GM23338 (cell line): ENCODE measurements at regions not wholly inside any gene's neighbourhood (a gene's known extent, or its start where the extent isn't known, plus 50 kb on each side); places are given as distances from the start of the nearest gene placed in this dataset.

ENCODE experiments used
- ATAC-seq: fragments of 200-7000 bp; cut with Tn5 transposase; 3 replicates; pipeline ENCODE4 v1.9.1; 2020
- DNase-seq: peaks from one replicate; pipeline ENCODE4 v3.0.0-alpha.2; 2015; ENCODE audit warnings: low spot score
- H2AFZ ChIP-seq: fragments of 200-600 bp; sonication (generic); 2 replicates; pipeline ENCODE4 v1.8.0; 2016; ENCODE audit warnings: antibody characterized with exemption, mild to moderate bottlenecking, moderate library complexity
- H3F3A ChIP-seq: fragments of 200-600 bp; sonication (generic); replicated peaks from 2 replicates; pipeline ENCODE4 v1.8.0; 2017; ENCODE audit warnings: antibody characterized with exemption, mixed run types, low read depth
- H3K27ac ChIP-seq: fragments of 200-600 bp; sonication (generic); 2 replicates; pipeline ENCODE4 v1.6.1; 2016; ENCODE audit warnings: low read depth
- H3K27me3 ChIP-seq: fragments of 200-600 bp; sonication (generic); 2 replicates; pipeline ENCODE4 v1.8.0; 2016; ENCODE audit warnings: mild to moderate bottlenecking, mixed run types, moderate library complexity; ENCODE audit not compliant: insufficient read depth
- H3K36me3 ChIP-seq: fragments of 200-600 bp; sonication (generic); 2 replicates; pipeline ENCODE4 v1.8.0; 2016; ENCODE audit warnings: mild to moderate bottlenecking; ENCODE audit not compliant: insufficient read depth
- H3K4me1 ChIP-seq: fragments of 200-600 bp; sonication (generic); 2 replicates; pipeline ENCODE4 v1.8.0; 2016; ENCODE audit warnings: mild to moderate bottlenecking, moderate library complexity; ENCODE audit not compliant: insufficient read depth
- H3K4me2 ChIP-seq: fragments of 200-600 bp; sonication (generic); 2 replicates; pipeline ENCODE4 v1.7.1; 2017; ENCODE audit warnings: mixed run types
- H3K4me3 ChIP-seq: fragments of 200-600 bp; sonication (generic); 2 replicates; pipeline ENCODE4 v1.6.1; 2016; ENCODE audit warnings: mixed run types
- H3K79me2 ChIP-seq: fragments of 200-600 bp; sonication (generic); replicated peaks from 2 replicates; pipeline ENCODE4 v1.8.0; 2017; ENCODE audit warnings: mild to moderate bottlenecking; ENCODE audit not compliant: insufficient read depth
- H3K9me2 ChIP-seq: fragments of 200-600 bp; sonication (generic); 2 replicates; pipeline ENCODE4 v1.8.0; 2017; ENCODE audit not compliant: insufficient read depth
- H4K20me1 ChIP-seq: fragments of 200-600 bp; sonication (generic); replicated peaks from 2 replicates; pipeline ENCODE4 v1.8.0; 2017; ENCODE audit warnings: mild to moderate bottlenecking; ENCODE audit not compliant: insufficient read depth
- H3K27ac Mint-ChIP-seq: 2 replicates; pipeline ENCODE4 v1.8.0; 2020; ENCODE audit warnings: inconsistent platforms, mild to moderate bottlenecking, moderate library complexity, mixed read lengths
- H3K27me3 Mint-ChIP-seq: 3 replicates; pipeline ENCODE4 v1.8.0; 2022; ENCODE audit warnings: low read depth, mild to moderate bottlenecking, moderate library complexity, mixed read lengths, inconsistent platforms; ENCODE audit not compliant: insufficient read depth, poor library complexity
- H3K36me3 Mint-ChIP-seq: 3 replicates; pipeline ENCODE4 v1.8.0; 2021; ENCODE audit warnings: low read depth, mild to moderate bottlenecking, inconsistent platforms, moderate library complexity, mixed read lengths
- H3K4me1 Mint-ChIP-seq: 3 replicates; pipeline ENCODE4 v1.8.0; 2020; ENCODE audit warnings: mild to moderate bottlenecking, inconsistent platforms, mixed read lengths
- H3K4me3 Mint-ChIP-seq: 3 replicates; pipeline ENCODE4 v1.8.0; 2021; ENCODE audit warnings: moderate library complexity, mild to moderate bottlenecking, inconsistent platforms, mixed read lengths
- H3K9me3 Mint-ChIP-seq: 3 replicates; pipeline ENCODE4 v1.8.0; 2020; ENCODE audit warnings: moderate library complexity, mild to moderate bottlenecking, inconsistent platforms, mixed read lengths
- CREB1 ChIP-seq: fragments of 250-450 bp; sonication (Bioruptor Pico); IDR thresholded peaks from 2 replicates; pipeline ENCODE4 v1.5.0; 2020; ENCODE audit warnings: low read depth, mild to moderate bottlenecking, moderate library complexity
- EZH2 ChIP-seq: fragments of 200-600 bp; sonication (generic); IDR thresholded peaks from one replicate; pipeline ENCODE4 v1.8.0; 2017; ENCODE audit warnings: antibody characterized with exemption, mild to moderate bottlenecking, low read depth; ENCODE audit not compliant: unreplicated experiment
- EZH2phosphoT487 ChIP-seq: fragments of 200-600 bp; sonication (generic); IDR thresholded peaks from one replicate; pipeline ENCODE4 v1.8.1; 2018; ENCODE audit warnings: antibody characterized with exemption; ENCODE audit not compliant: unreplicated experiment
- POLR2AphosphoS5 ChIP-seq: IDR thresholded peaks from 2 replicates; pipeline ENCODE4 v1.6.1; 2016; ENCODE audit warnings: antibody characterized with exemption, low read depth
- STAT1 ChIP-seq: IDR thresholded peaks from one replicate; pipeline ENCODE4 v1.6.1; 2016; ENCODE audit warnings: antibody characterized with exemption; ENCODE audit not compliant: unreplicated experiment
- ZNF114 ChIP-seq: fragments of 250-450 bp; sonication (Bioruptor Pico); IDR thresholded peaks from 2 replicates; pipeline ENCODE4 v1.5.0; 2020; ENCODE audit warnings: mild to moderate bottlenecking, moderate library complexity
- ZNF331 ChIP-seq: fragments of 250-450 bp; sonication (Bioruptor Pico); IDR thresholded peaks from 2 replicates; pipeline ENCODE4 v1.5.0; 2020; ENCODE audit warnings: low read depth, mild to moderate bottlenecking, moderate library complexity
- TF ChIP-seq, protein P1 (sequence below): IDR thresholded peaks from one replicate; pipeline ENCODE4 v1.6.1; 2018; ENCODE audit warnings: antibody characterized with exemption; ENCODE audit not compliant: unreplicated experiment
- TF ChIP-seq, protein P2 (sequence below): fragments of 250-450 bp; sonication (Bioruptor Pico); IDR thresholded peaks from 2 replicates; pipeline ENCODE4 v1.5.0; 2020; ENCODE audit warnings: mild to moderate bottlenecking, moderate library complexity
- TF ChIP-seq, protein P3 (sequence below), 2 experiments: fragments of 200-600 bp in 1 of 2; sonication (generic) in 1 of 2; conservative IDR thresholded peaks; 2 replicates each; pipeline versions ENCODE4 v1.5.1 to v1.6.1; 2016 to 2017; ENCODE audit warnings: antibody characterized with exemption in 2 of 2, low read depth in 2 of 2, mild to moderate bottlenecking in 2 of 2, moderate library complexity in 1 of 2

DNA sequence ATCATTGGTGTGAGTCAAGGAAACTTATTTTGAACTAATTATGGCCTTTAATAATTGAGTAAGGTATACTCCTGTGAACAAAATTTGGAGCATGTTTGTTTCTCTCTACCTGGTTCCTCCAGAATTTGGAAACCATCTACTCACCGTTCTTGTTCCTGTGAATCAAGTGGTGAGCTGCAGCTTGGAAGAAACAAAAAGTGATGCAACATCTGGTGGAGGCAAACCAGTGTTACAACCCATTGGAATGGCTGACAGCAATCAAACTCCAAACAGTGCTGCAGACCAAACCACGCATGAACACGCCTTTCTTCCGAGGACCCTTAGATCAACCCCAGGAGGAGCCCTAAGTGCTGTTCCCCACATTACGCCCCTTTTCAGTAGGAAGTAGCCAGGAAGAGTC is 104.7 kb upstream of the VASH1 start:
- no peaks in the 10 kb centered on the region for H3K79me2 ChIP-seq
- DNase-seq: no peak
- Mint-ChIP-seq H3K4me1 (no peaks in the 10 kb centered on the region), H3K27me3 (no peaks in the 10 kb centered on the region), H3K36me3 (no peaks in the 10 kb centered on the region), H3K9me3 (peaks cover 15% of the 10 kb centered on the region), H3K27ac (no peak overlapping the region), H3K4me3 (no peak overlapping the region)
- ATAC-seq: no peak
- TF ChIP-seq POLR2AphosphoS5: no peak
- no peak for TF ChIP-seq EZH2phosphoT487
- no peak for TF ChIP-seq ZNF114
- TF ChIP-seq STAT1: no peak
- TF ChIP-seq, protein P1, sequence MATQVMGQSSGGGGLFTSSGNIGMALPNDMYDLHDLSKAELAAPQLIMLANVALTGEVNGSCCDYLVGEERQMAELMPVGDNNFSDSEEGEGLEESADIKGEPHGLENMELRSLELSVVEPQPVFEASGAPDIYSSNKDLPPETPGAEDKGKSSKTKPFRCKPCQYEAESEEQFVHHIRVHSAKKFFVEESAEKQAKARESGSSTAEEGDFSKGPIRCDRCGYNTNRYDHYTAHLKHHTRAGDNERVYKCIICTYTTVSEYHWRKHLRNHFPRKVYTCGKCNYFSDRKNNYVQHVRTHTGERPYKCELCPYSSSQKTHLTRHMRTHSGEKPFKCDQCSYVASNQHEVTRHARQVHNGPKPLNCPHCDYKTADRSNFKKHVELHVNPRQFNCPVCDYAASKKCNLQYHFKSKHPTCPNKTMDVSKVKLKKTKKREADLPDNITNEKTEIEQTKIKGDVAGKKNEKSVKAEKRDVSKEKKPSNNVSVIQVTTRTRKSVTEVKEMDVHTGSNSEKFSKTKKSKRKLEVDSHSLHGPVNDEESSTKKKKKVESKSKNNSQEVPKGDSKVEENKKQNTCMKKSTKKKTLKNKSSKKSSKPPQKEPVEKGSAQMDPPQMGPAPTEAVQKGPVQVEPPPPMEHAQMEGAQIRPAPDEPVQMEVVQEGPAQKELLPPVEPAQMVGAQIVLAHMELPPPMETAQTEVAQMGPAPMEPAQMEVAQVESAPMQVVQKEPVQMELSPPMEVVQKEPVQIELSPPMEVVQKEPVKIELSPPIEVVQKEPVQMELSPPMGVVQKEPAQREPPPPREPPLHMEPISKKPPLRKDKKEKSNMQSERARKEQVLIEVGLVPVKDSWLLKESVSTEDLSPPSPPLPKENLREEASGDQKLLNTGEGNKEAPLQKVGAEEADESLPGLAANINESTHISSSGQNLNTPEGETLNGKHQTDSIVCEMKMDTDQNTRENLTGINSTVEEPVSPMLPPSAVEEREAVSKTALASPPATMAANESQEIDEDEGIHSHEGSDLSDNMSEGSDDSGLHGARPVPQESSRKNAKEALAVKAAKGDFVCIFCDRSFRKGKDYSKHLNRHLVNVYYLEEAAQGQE: no peak
- TF ChIP-seq, protein P2, sequence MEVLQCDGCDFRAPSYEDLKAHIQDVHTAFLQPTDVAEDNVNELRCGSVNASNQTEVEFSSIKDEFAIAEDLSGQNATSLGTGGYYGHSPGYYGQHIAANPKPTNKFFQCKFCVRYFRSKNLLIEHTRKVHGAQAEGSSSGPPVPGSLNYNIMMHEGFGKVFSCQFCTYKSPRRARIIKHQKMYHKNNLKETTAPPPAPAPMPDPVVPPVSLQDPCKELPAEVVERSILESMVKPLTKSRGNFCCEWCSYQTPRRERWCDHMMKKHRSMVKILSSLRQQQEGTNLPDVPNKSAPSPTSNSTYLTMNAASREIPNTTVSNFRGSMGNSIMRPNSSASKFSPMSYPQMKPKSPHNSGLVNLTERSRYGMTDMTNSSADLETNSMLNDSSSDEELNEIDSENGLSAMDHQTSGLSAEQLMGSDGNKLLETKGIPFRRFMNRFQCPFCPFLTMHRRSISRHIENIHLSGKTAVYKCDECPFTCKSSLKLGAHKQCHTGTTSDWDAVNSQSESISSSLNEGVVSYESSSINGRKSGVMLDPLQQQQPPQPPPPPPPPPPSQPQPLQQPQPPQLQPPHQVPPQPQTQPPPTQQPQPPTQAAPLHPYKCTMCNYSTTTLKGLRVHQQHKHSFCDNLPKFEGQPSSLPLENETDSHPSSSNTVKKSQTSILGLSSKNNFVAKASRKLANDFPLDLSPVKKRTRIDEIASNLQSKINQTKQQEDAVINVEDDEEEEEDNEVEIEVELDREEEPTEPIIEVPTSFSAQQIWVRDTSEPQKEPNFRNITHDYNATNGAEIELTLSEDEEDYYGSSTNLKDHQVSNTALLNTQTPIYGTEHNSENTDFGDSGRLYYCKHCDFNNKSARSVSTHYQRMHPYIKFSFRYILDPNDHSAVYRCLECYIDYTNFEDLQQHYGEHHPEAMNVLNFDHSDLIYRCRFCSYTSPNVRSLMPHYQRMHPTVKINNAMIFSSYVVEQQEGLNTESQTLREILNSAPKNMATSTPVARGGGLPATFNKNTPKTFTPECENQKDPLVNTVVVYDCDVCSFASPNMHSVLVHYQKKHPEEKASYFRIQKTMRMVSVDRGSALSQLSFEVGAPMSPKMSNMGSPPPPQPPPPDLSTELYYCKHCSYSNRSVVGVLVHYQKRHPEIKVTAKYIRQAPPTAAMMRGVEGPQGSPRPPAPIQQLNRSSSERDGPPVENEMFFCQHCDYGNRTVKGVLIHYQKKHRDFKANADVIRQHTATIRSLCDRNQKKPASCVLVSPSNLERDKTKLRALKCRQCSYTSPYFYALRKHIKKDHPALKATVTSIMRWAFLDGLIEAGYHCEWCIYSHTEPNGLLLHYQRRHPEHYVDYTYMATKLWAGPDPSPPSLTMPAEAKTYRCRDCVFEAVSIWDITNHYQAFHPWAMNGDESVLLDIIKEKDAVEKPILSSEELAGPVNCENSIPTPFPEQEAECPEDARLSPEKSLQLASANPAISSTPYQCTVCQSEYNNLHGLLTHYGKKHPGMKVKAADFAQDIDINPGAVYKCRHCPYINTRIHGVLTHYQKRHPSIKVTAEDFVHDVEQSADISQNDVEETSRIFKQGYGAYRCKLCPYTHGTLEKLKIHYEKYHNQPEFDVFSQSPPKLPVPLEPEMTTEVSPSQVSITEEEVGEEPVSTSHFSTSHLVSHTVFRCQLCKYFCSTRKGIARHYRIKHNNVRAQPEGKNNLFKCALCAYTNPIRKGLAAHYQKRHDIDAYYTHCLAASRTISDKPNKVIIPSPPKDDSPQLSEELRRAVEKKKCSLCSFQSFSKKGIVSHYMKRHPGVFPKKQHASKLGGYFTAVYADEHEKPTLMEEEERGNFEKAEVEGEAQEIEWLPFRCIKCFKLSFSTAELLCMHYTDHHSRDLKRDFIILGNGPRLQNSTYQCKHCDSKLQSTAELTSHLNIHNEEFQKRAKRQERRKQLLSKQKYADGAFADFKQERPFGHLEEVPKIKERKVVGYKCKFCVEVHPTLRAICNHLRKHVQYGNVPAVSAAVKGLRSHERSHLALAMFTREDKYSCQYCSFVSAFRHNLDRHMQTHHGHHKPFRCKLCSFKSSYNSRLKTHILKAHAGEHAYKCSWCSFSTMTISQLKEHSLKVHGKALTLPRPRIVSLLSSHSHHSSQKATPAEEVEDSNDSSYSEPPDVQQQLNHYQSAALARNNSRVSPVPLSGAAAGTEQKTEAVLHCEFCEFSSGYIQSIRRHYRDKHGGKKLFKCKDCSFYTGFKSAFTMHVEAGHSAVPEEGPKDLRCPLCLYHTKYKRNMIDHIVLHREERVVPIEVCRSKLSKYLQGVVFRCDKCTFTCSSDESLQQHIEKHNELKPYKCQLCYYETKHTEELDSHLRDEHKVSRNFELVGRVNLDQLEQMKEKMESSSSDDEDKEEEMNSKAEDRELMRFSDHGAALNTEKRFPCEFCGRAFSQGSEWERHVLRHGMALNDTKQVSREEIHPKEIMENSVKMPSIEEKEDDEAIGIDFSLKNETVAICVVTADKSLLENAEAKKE: no peak
- TF ChIP-seq, protein P3, sequence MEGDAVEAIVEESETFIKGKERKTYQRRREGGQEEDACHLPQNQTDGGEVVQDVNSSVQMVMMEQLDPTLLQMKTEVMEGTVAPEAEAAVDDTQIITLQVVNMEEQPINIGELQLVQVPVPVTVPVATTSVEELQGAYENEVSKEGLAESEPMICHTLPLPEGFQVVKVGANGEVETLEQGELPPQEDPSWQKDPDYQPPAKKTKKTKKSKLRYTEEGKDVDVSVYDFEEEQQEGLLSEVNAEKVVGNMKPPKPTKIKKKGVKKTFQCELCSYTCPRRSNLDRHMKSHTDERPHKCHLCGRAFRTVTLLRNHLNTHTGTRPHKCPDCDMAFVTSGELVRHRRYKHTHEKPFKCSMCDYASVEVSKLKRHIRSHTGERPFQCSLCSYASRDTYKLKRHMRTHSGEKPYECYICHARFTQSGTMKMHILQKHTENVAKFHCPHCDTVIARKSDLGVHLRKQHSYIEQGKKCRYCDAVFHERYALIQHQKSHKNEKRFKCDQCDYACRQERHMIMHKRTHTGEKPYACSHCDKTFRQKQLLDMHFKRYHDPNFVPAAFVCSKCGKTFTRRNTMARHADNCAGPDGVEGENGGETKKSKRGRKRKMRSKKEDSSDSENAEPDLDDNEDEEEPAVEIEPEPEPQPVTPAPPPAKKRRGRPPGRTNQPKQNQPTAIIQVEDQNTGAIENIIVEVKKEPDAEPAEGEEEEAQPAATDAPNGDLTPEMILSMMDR (conservative IDR thresholded peaks at IDR 0.05; ENCODE audit: low read depth in 2 of 2): no peak
- TF ChIP-seq CREB1 (CRISPR knock-in tag): no peak
- no peak for TF ChIP-seq ZNF331 (CRISPR knock-in tag)
- TF ChIP-seq EZH2: no peak
- no peak overlapping the region for H3K4me3 ChIP-seq
- H4K20me1 ChIP-seq: no peaks in the 10 kb centered on the region
- 0 out of 2 replicates have a peak, but pooled peaks cover 9% of the 10 kb centered on the region for H3K36me3 ChIP-seq
- no peaks in the 10 kb centered on the region for H3F3A ChIP-seq
- H2AFZ ChIP-seq: no peak overlapping the region
- no peaks in the 10 kb centered on the region for H3K27me3 ChIP-seq
- H3K27ac ChIP-seq: no peak overlapping the region
- no peaks in the 10 kb centered on the region for H3K9me2 ChIP-seq
- no peak overlapping the region for H3K4me2 ChIP-seq
- no peaks in the 10 kb centered on the region for H3K4me1 ChIP-seq
